HG02798 (cell line): ENCODE measurements at regions not wholly inside any gene's neighbourhood (a gene's known extent, or its start where the extent isn't known, plus 50 kb on each side); places are given as distances from the start of the nearest gene placed in this dataset.

Source experiments
- ATAC-seq: cut with Tn5 transposase; IDR thresholded peaks from one replicate; pipeline ENCODE4 v1.9.1; 2021; ENCODE audit warnings: mild to moderate bottlenecking; ENCODE audit not compliant: unreplicated experiment, poor library complexity

DNA sequence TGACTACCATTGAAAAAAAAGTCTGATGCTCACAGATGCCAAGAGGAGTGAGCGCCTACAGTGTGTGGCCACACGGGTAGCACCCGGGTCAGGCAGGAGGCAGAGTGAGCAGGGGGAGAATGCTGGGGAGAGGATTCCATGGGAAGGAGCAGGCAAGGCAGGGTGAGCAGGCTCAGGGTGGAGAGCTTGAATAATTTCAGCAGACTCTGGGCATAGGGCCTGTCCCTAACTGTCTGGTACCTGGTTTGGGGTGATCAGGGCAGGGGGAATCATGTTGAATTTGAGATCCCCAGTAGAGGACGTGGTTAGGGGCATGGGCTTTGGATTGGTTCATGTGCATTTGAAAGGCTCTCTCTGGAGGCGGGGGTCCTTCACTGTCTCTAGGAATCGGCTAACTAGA is 51.2 kb upstream of the TLR3 start:
- ATAC-seq = no peak

DNA sequence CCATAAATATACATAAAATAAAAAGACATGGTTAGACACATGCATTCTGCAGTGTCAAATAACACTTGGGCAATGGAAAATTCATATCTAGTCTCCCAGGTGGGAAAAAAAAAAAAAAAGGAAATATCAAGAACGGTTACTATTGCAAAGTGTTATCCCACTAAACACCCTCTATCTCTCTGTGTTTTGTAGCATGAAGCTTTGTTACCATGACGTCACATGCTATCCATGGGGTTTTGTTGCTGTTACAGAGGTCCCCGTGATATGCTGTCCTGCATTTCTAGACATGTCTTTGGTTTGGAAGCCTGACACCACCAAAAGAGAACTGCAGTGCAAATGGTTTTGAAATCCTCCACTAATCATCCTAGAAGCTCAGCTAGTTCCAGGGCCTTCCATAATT is 50.7 kb upstream of the TLR3 start:
- ATAC-seq = no peak

DNA sequence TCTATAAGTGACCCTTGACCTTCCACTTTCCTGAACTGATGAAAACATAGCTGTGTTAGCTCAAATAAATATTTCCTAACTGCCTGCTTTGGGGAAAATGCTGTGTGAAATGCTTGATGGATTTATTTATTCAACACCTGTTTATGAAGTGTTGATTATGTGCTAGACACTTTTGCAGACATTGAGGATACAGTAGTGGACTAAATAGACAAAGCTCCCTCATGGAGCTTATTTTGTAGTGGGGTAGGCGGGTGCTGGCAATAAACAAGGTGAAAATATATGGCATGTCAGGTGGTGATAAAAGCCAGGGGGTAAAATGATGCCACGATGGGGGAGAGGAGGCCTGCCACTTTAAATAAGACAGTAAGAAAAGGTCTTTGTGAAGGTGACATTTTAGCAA is 50.2 kb upstream of the TLR3 start:
- no peak for ATAC-seq
